Psoas muscle (tissue), 7 donors: ENCODE measurements at regions not wholly inside any gene's neighbourhood (a gene's known extent, or its start where the extent isn't known, plus 50 kb on each side); places are given as distances from the start of the nearest gene placed in this dataset.

ENCODE experiments used
- ATAC-seq, 4 donors: fragments of 200-7000 bp; cut with Tn5 transposase; one replicate each; pipeline ENCODE4 v1.9.1; 2020; ENCODE audit warnings: moderate library complexity in 3 of 4, mild to moderate bottlenecking in 2 of 4
- DNase-seq, 2 donors: peaks; one replicate each; pipeline ENCODE4 v3.0.0-alpha.2; 2020
- H3K27ac ChIP-seq: fragments of 200-600 bp; one replicate; pipeline ENCODE4 v1.8.0; 2022
- H3K27me3 ChIP-seq, 3 donors: fragments of 200-600 bp in 1 of 3; one replicate each; pipeline versions ENCODE4 v1.6.1 to v1.8.0; 2013 to 2022; ENCODE audit warnings: low read length in 2 of 3, mild to moderate bottlenecking in 2 of 3, moderate library complexity in 1 of 3; ENCODE audit not compliant: insufficient read depth in 3 of 3
- H3K36me3 ChIP-seq, 2 donors: fragments of 200-600 bp in 1 of 2; one replicate each; pipeline versions ENCODE4 v1.6.1 to v1.8.0; 2013 to 2022; ENCODE audit warnings: low read depth in 1 of 2, mild to moderate bottlenecking in 1 of 2, moderate library complexity in 1 of 2; ENCODE audit not compliant: insufficient read depth in 1 of 2
- H3K4me1 ChIP-seq: fragments of 200-600 bp; one replicate; pipeline ENCODE4 v1.8.0; 2022
- H3K4me3 ChIP-seq: fragments of 200-600 bp; one replicate; pipeline ENCODE4 v1.8.0; 2022; ENCODE audit warnings: mild to moderate bottlenecking
- H3K9me3 ChIP-seq: fragments of 200-600 bp; one replicate; pipeline ENCODE4 v1.8.0; 2022
- CTCF ChIP-seq: fragments of 200-600 bp; IDR thresholded peaks from one replicate; pipeline ENCODE4 v1.8.0; 2022; ENCODE audit warnings: antibody characterized with exemption
- WGBS, 3 donors: extraction: QIAGEN DNeasy Blood & Tissue Kit; methylation state at CpG; one replicate each; pipeline versions ENCODE4 v1.1.6 to v1.1.7; 2013; 5-methylcytosine and 5-hydroxymethylcytosine counted together
- intact Hi-C, 2 donors: fragments of 100-400 bp; cut with DNase I; formaldehyde crosslinking; loops; one replicate each; pipeline versions ENCODE4 v1.11.0 to v1.14.2; 2022
- donor health status: healthy with polysubstance abuse.
- donor health status: DM: no; HTN: no; CAD: no; lungs with moderate emphysema.
- donor health status: Bipolar disorder and iron deficiency.
- donor health status: healthy.
- donor health status: DM: yes; HTN: yes; CAD: no.
- donor health status: DM: no; HTN: no; CAD: no.
- donor health status: DM: yes; HTN: yes; CAD: no.

- Histone ChIP-seq H3K27ac (no peak overlapping the region), H3K9me3 (no peaks in the 10 kb centered on the region), H3K4me1 (no peaks in the 10 kb centered on the region), H3K27me3 (no peaks in the 10 kb centered on the region), H3K4me3 (no peak overlapping the region), H3K36me3 (no peaks in the 10 kb centered on the region)
- no peak for TF ChIP-seq CTCF
- intact Hi-C loops, result no loop called here
- WGBS, 3 donors, result 87 to 91% (median 88%) methylated on average over 3 of the region's 3 CpGs
- ATAC-seq, result no peak
- DNase-seq, result no peak
Observed at GRCh38 chr6:114436691-114437090, 93.9 kb upstream of the HS3ST5 start.

- Histone ChIP-seq H3K27ac (no peak overlapping the region), H3K27me3 (no peaks in the 10 kb centered on the region), H3K4me1 (no peaks in the 10 kb centered on the region), H3K4me3 (no peak overlapping the region), H3K9me3 (no peaks in the 10 kb centered on the region), H3K36me3 (no peaks in the 10 kb centered on the region)
- DNase-seq, result no peak
- TF ChIP-seq CTCF, result no peak
- intact Hi-C loops, result no loop called here
- no peak for ATAC-seq
Observed at GRCh38 chr6:114435985-114436384, 93.2 kb upstream of the HS3ST5 start.

- 19 to 22% (median 19%) methylated on average over 1 of the region's 1 CpG for WGBS, 3 donors
- no peaks in the 10 kb centered on the region for H3K27me3 ChIP-seq
- TF ChIP-seq CTCF, result no peak
- intact Hi-C loops, result no loop called here
- H3K4me1 ChIP-seq, result no peaks in the 10 kb centered on the region
- DNase-seq (no peak), ATAC-seq (no peak)
- no peaks in the 10 kb centered on the region for H3K9me3 ChIP-seq
- H3K27ac ChIP-seq, result no peak overlapping the region
- no peak overlapping the region for H3K4me3 ChIP-seq
- H3K36me3 ChIP-seq, result no peaks in the 10 kb centered on the region
Observed at GRCh38 chr6:114432400-114432799, 89.6 kb upstream of the HS3ST5 start.

GRCh38 chr6:114431641-114432040, 88.8 kb upstream of the HS3ST5 start:
- H3K36me3 ChIP-seq, result no peaks in the 10 kb centered on the region
- 74 to 84% (median 81%) methylated on average over 1 of the region's 1 CpG for WGBS, 3 donors
- intact Hi-C loops, result no loop called here
- H3K27me3 ChIP-seq, result no peaks in the 10 kb centered on the region
- no peaks in the 10 kb centered on the region for H3K9me3 ChIP-seq
- no peak for TF ChIP-seq CTCF
- no peaks in the 10 kb centered on the region for H3K4me1 ChIP-seq
- H3K27ac ChIP-seq, result no peak overlapping the region
- ATAC-seq (no peak), DNase-seq (no peak)
- H3K4me3 ChIP-seq, result no peak overlapping the region

GRCh38 chr6:114430534-114431124, 87.8 kb upstream of the HS3ST5 start:
- H3K27ac ChIP-seq, result no peak overlapping the region
- DNase-seq (no peak), ATAC-seq (no peak)
- no peaks in the 10 kb centered on the region for H3K27me3 ChIP-seq
- intact Hi-C loops, result no loop called here
- 23 to 36% (median 33%) methylated on average over 4 of the region's 4 CpGs for WGBS, 3 donors
- no peaks in the 10 kb centered on the region for H3K9me3 ChIP-seq
- no peak for TF ChIP-seq CTCF
- no peaks in the 10 kb centered on the region for H3K36me3 ChIP-seq
- no peak overlapping the region for H3K4me3 ChIP-seq
- no peaks in the 10 kb centered on the region for H3K4me1 ChIP-seq
